GM12892 (cell line): ENCODE measurements at regions not wholly inside any gene's neighbourhood (a gene's known extent, or its start where the extent isn't known, plus 50 kb on each side); places are given as distances from the start of the nearest gene placed in this dataset.

ENCODE experiments used
- DNase-seq: peaks from one replicate; pipeline ENCODE4 v3.0.0; 2011; ENCODE audit not compliant: insufficient read length
- FAIRE-seq: peaks from 2 replicates; lab custom pipeline; 2011; peaks lifted over from hg19 to GRCh38; lab: Jason Lieb, UNC
- POLR2A ChIP-seq: IDR thresholded peaks from 2 replicates; pipeline ENCODE4 v1.6.1; 2011; ENCODE audit warnings: low read depth, low read length, control low read depth
- POLR2AphosphoS5 ChIP-seq: IDR thresholded peaks from 2 replicates; pipeline ENCODE4 v1.6.1; 2011; ENCODE audit warnings: low read depth, low read length, control low read depth
- TAF1 ChIP-seq: IDR thresholded peaks from 2 replicates; pipeline ENCODE4 v1.6.1; 2011; ENCODE audit warnings: low read depth, mild to moderate bottlenecking, control low read depth, low read length, borderline replicate concordance

DNA sequence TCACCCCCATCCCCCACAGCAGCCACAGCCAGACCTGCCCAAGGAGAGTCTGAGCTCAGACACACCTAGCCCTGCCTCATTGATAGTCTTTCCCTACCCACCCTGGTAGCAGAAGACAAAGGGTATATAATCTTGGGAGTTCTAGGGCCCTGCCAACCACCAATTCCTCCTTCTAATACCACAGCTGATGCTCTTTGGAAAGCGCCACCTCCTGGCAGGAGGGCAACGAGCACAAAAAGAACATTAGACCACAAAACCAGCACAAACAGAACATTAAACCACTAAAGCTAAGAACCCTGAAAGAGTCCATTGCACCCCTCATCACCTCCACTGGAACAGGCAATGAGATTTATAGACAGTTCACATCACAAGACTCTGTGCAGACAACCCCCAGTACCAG lies 195.8 kb upstream of the FUT9 start:
- DNase-seq (no peak), FAIRE-seq (no peak)
- no peak for TF ChIP-seq POLR2A
- TF ChIP-seq POLR2AphosphoS5 = no peak
- TF ChIP-seq TAF1 = no peak

DNA sequence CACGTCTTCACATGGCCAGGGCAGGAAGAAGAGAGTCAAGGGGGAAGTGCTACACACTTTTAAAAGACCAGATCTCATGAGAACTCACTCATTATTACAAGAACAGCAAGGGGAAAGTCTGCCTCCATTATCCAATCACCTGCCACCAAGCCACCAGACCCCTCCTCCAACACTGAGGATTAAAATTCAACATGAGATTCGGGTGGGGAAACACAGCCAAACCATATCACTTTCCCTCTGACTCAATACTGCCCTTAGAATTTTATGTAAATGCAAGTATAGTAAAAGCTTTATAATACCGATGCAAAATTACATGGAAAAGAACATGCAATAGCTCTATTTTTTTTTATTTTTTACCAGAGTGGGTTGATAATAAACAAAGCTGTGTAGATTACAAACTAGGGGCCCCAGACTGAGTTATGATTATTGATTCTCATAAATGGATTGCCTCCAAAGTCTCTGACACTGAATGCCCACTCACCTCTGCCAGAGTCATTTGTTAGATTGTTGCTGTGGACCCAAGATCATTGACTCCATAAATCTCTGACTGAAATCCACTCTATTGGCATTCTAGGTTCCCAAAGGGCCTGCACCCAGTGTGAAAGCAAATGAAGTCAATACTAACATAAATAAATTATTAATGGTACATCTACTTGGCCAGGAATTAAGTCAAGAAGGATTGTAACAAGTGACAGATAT lies 184.8 kb upstream of the FUT9 start:
- no peak for TF ChIP-seq TAF1
- TF ChIP-seq POLR2AphosphoS5 = no peak
- TF ChIP-seq POLR2A = no peak
- DNase-seq (no peak), FAIRE-seq (no peak)

DNA sequence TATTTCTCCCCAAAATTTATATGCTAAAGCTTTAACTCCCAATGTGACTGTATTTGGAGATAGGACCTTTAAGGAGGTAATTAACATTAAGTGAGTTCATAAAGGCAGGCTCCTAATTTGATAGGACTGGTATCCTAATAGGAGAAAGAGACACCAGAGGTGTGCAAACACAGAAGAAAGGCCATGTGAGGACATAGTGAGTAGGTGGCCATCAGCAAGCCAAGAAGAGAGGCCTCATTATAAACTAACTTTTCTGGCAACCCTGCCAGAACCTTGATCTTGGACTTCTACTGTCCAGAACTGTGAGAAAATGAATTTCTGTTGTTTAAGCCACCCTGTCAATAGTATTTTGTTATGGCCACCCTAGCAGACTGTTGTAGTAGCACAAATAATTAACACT lies 177.9 kb upstream of the FUT9 start:
- FAIRE-seq = no peak
- no peak for DNase-seq
- TF ChIP-seq POLR2A = no peak
- no peak for TF ChIP-seq POLR2AphosphoS5
- no peak for TF ChIP-seq TAF1

DNA sequence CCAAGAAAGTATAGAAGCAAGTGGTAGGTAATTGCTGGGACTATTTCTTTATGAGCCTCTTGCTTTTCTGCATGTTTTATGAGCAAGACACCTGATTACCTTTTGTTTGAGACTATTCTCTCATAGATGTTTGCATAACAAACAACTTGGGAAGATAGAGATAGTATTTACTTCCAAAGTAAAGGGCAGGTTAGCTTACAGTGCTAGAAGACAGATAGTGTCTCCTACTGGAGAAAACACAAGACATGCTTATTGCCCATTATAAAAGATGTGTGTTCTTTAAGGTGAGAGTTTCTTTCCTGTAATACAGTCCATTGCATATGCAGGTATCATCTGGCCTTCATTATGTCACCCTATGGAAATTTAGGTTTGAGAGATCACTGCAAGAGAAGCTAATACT lies 174.2 kb upstream of the FUT9 start:
- TF ChIP-seq TAF1 (no peak), POLR2A (no peak), POLR2AphosphoS5 (no peak)
- FAIRE-seq = no peak
- DNase-seq = no peak

DNA sequence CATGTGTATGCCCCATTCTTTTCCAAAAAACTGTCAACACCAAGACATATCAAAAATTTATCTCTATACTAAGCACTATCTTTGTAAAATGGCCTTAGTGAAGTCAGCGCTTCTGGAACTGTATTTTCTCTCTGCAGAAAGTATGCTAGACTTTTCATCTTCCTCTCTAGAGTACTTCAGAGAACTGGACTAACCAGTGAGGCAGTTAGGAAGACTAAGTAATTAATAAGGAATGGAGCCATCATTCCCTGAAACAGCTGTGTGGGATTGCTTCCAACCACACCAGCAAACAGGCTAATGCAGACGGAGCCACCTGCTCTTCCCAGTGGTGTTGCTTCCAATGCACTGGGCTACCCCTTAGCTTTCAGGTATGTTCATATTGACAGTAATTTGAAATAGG lies 169.1 kb upstream of the FUT9 start:
- no peak for DNase-seq
- no peak for TF ChIP-seq POLR2AphosphoS5
- TF ChIP-seq TAF1 = no peak
- no peak for TF ChIP-seq POLR2A
- FAIRE-seq = no peak

DNA sequence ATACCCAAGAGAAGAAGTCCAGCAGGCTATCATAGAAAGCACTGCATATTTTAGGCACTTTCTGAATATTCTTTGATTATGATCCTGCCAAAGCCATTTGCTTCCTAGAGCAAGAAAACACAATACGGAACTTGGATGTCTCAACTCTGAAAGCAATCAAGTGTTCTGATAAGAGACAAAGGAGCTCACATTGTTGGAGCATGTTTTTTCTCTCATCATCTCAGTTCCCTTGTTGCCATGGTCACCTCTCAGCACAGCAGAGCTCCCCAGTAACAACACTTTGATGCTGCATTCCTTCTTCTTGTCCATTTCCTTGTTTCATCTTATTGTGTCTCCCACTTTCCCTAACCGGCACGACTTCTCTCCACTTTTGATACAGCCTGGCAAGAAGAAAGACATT lies 168.7 kb upstream of the FUT9 start:
- no peak for DNase-seq
- TF ChIP-seq TAF1 = no peak
- no peak for TF ChIP-seq POLR2AphosphoS5
- TF ChIP-seq POLR2A = no peak
- FAIRE-seq = no peak

DNA sequence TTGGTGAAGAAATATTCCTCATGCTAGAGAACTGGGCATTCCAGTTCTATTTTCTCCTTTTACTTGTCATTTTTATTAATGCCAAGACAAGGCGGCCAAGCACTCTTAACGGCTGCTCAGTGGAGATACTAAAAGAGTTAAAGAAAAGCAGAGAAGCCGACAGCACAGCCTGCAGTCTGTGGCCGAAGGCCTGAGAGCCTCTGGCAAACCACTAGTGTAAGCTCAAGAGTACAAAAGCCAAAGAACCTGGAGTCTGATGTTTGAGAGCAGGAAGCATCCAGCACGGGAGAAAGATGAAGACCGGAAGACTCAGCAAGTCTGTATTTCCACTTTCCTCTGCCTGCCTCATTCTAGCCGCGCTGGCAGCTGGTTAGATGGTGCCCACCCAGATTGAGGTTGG lies 167.1 kb upstream of the FUT9 start:
- TF ChIP-seq TAF1 (no peak), POLR2A (no peak), POLR2AphosphoS5 (no peak)
- DNase-seq = no peak
- FAIRE-seq = no peak

DNA sequence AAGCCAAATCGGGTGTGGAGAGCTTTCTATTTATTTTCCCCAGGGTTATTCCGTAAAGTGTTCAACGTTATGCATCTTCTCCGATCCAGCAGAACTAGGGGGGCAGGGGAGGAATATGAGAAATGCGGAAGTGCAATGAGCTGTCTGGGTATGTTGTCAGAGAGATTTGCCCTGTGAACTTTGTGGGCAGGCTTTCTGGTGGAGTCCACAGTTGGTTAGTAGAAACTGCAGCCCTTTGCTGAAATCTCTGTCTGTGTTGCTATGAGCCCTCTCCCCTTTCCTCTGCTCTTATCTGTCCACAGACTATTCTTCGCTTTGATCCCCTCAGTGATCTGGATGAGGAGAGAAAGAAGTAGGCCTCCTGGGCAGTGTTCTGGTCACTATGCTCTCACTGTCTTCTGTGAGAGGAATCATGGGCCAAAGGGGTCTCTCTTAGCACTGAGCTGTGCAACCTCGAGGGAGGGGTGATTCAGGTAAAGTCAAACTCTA lies 158.9 kb upstream of the FUT9 start:
- DNase-seq (no peak), FAIRE-seq (no peak)
- TF ChIP-seq POLR2AphosphoS5 (no peak), TAF1 (no peak), POLR2A (no peak)

DNA sequence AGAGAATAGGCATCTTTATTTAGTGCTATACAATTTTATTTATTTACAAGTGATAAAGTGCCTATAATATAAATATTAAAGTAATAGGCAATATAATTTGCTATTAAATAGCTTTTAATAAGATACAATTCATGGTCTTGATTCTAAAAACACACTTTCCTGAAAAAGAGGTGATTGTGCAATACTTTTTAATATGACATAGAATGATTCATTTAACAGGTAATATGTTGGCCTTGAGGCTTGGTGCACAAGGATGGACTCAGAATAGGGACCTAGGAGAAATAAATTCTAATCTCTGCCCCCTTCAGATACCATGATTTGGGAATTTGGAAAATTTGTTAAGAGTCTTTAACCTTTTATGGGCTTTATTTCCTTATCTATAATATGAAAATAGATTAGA lies 149.9 kb upstream of the FUT9 start:
- FAIRE-seq (no peak), DNase-seq (no peak)
- TF ChIP-seq POLR2AphosphoS5 (no peak), TAF1 (no peak), POLR2A (no peak)

DNA sequence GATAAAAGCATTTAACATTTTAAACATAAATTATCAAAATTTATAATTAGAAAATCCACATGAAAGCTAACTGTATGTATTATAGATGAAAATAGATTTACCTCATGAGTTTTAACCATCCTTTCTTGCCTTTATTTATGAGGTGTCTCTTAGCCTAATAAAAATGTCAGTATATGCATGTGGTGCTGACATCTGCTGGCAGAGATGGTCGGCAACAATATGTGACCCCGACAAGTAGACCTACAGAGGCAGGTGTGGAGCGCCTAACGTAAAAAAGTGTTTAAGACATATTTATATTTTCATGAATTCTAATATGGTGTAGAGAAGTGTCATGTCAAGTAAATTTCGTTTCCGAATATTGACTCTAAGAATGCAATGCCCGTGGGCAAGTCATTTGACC lies 149.0 kb upstream of the FUT9 start:
- no peak for DNase-seq
- FAIRE-seq = no peak
- no peak for TF ChIP-seq POLR2A
- TF ChIP-seq POLR2AphosphoS5 = no peak
- no peak for TF ChIP-seq TAF1

DNA sequence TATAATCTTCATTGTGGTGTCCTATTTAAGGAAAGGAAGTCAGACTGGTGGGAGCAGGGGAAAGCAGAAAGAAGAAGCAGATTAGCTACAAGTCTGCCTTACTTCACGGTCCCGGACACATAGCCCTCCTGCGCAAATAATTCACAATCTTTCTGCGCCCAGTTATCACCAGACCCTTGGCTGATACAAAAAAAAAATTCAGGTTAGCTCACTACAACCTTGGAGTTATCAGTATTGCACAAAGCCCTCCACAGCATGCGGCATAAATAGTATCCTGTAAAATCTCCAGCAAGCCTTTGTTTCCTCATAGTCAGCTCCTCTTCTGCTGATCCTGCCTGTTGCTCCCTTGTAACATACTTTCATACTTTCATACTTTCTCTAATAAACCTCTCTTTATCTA lies 148.6 kb upstream of the FUT9 start:
- DNase-seq (no peak), FAIRE-seq (no peak)
- TF ChIP-seq TAF1 (no peak), POLR2AphosphoS5 (no peak), POLR2A (no peak)

DNA sequence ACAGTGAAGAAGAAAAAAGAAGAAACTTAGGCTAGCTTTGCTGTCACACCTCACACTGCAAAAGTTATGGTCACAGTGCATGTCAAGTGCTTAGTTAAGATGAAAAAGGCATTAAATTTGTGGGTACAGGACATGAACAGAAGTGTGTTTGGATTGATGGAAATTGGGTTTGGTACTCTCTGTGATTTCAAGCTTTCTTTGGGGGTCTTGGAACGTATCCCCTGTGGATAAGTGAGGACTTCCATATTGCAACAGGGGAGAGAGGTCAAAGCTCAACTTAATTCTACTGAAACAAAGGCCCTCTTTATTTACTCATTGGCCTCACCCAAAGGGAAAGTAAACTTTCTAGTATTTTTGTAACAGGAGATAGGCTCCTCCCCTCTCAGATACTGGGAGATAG lies 138.3 kb upstream of the FUT9 start:
- DNase-seq (no peak), FAIRE-seq (no peak)
- TF ChIP-seq POLR2AphosphoS5 (no peak), TAF1 (no peak), POLR2A (no peak)
